Skeletal muscle tissue (tissue), 3 donors: ENCODE measurements at regions not wholly inside any gene's neighbourhood (a gene's known extent, or its start where the extent isn't known, plus 50 kb on each side); places are given as distances from the start of the nearest gene placed in this dataset.

Experiments
- H3K27ac ChIP-seq: one replicate; pipeline ENCODE4 v1.7.0; 2013; ENCODE audit warnings: mild to moderate bottlenecking, low read depth, low read length, inconsistent platforms
- H3K27me3 ChIP-seq, 3 donors: one replicate each; pipeline ENCODE4 v1.7.0; 2013; ENCODE audit warnings: low read length in 3 of 3; ENCODE audit not compliant: control insufficient read depth in 3 of 3, insufficient read depth in 3 of 3
- H3K36me3 ChIP-seq, 3 donors: one replicate each; pipeline ENCODE4 v1.7.0; 2013; ENCODE audit warnings: low read length in 3 of 3; ENCODE audit not compliant: control insufficient read depth in 3 of 3, insufficient read depth in 3 of 3
- H3K4me1 ChIP-seq, 3 donors: one replicate each; pipeline ENCODE4 v1.7.0; 2013; ENCODE audit warnings: low read length in 3 of 3, mild to moderate bottlenecking in 3 of 3; ENCODE audit not compliant: control insufficient read depth in 3 of 3, insufficient read depth in 3 of 3
- H3K4me3 ChIP-seq, 3 donors: one replicate each; pipeline ENCODE4 v1.7.0; 2013; ENCODE audit warnings: low read length in 3 of 3
- H3K9ac ChIP-seq, 3 donors: one replicate each; pipeline ENCODE4 v1.7.0; 2013; ENCODE audit warnings: low read length in 3 of 3, mild to moderate bottlenecking in 3 of 3, moderate library complexity in 2 of 3, low read depth in 1 of 3
- H3K9me3 ChIP-seq, 3 donors: one replicate each; pipeline ENCODE4 v1.7.0; 2013; ENCODE audit warnings: low read length in 3 of 3; ENCODE audit not compliant: control insufficient read depth in 3 of 3
- donor health status: Osteomylitis.

- Histone ChIP-seq H3K27ac (no peak overlapping the region), H3K36me3 (no peaks in the 10 kb centered on the region), H3K27me3 (no peaks in the 10 kb centered on the region), H3K4me3 (no peak overlapping the region), H3K9me3 (no peaks in the 10 kb centered on the region), H3K4me1 (no peaks in the 10 kb centered on the region), H3K9ac (no peak overlapping the region)
Measured at GRCh38 chr4:62970846-62971245, 1438.4 kb downstream of the TECRL start.

- Histone ChIP-seq H3K4me3 (no peak overlapping the region), H3K9ac (no peak overlapping the region), H3K9me3 (no peaks in the 10 kb centered on the region), H3K36me3 (no peaks in the 10 kb centered on the region), H3K27ac (no peak overlapping the region), H3K27me3 (no peaks in the 10 kb centered on the region), H3K4me1 (no peaks in the 10 kb centered on the region)
Measured at GRCh38 chr4:62960415-62960814, 1448.8 kb downstream of the TECRL start.

GRCh38 chr4:62953752-62954151, 1455.5 kb downstream of the TECRL start:
- Histone ChIP-seq H3K27ac (no peak overlapping the region), H3K4me1 (no peaks in the 10 kb centered on the region), H3K27me3 (no peaks in the 10 kb centered on the region), H3K4me3 (no peak overlapping the region), H3K36me3 (no peaks in the 10 kb centered on the region), H3K9ac (no peak overlapping the region), H3K9me3 (no peaks in the 10 kb centered on the region)

- H3K9ac ChIP-seq, result no peak overlapping the region
- no peaks in the 10 kb centered on the region for H3K36me3 ChIP-seq
- H3K27ac ChIP-seq, result no peak overlapping the region
- H3K9me3 ChIP-seq, result no peaks in the 10 kb centered on the region
- no peak overlapping the region for H3K4me3 ChIP-seq
- H3K4me1 ChIP-seq, result no peaks in the 10 kb centered on the region
- no peaks in the 10 kb centered on the region for H3K27me3 ChIP-seq
Measured at GRCh38 chr4:62952366-62952765, 1456.9 kb downstream of the TECRL start.

GRCh38 chr4:62948108-62948507, 1461.1 kb downstream of the TECRL start:
- H3K27ac ChIP-seq, result no peak overlapping the region
- H3K4me3 ChIP-seq, result no peak overlapping the region
- H3K9ac ChIP-seq, result no peak overlapping the region

GRCh38 chr4:62940229-62940628, 1469.0 kb downstream of the TECRL start:
- Histone ChIP-seq H3K4me1 (no peaks in the 10 kb centered on the region), H3K27ac (no peak overlapping the region), H3K4me3 (no peak overlapping the region), H3K9me3 (no peaks in the 10 kb centered on the region), H3K9ac (no peak overlapping the region), H3K36me3 (no peaks in the 10 kb centered on the region), H3K27me3 (no peaks in the 10 kb centered on the region)

More at GRCh38 chr4:62948108-62948507, 1461.1 kb downstream of the TECRL start:
- H3K36me3 ChIP-seq, result no peaks in the 10 kb centered on the region
- H3K4me1 ChIP-seq, result no peaks in the 10 kb centered on the region
- H3K9me3 ChIP-seq, result no peaks in the 10 kb centered on the region
- no peaks in the 10 kb centered on the region for H3K27me3 ChIP-seq

GRCh38 chr4:62930884-62931283, 1478.4 kb downstream of the TECRL start:
- H3K4me3 ChIP-seq, result no peak overlapping the region
- no peak overlapping the region for H3K9ac ChIP-seq
- no peaks in the 10 kb centered on the region for H3K9me3 ChIP-seq
- H3K36me3 ChIP-seq, result no peaks in the 10 kb centered on the region
- H3K4me1 ChIP-seq, result no peaks in the 10 kb centered on the region
- H3K27me3 ChIP-seq, result no peaks in the 10 kb centered on the region
- no peak overlapping the region for H3K27ac ChIP-seq

- Histone ChIP-seq H3K9me3 (no peaks in the 10 kb centered on the region), H3K36me3 (no peaks in the 10 kb centered on the region), H3K4me1 (no peaks in the 10 kb centered on the region), H3K27ac (no peak overlapping the region), H3K4me3 (no peak overlapping the region), H3K27me3 (no peaks in the 10 kb centered on the region), H3K9ac (no peak overlapping the region)
Measured at GRCh38 chr4:62928483-62928882, 1480.8 kb downstream of the TECRL start.

GRCh38 chr4:62927574-62927973, 1481.7 kb downstream of the TECRL start:
- no peak overlapping the region for H3K27ac ChIP-seq
- no peak overlapping the region for H3K9ac ChIP-seq
- H3K4me1 ChIP-seq, result no peaks in the 10 kb centered on the region
- H3K4me3 ChIP-seq, result no peak overlapping the region
- H3K36me3 ChIP-seq, result no peaks in the 10 kb centered on the region
- H3K27me3 ChIP-seq, result no peaks in the 10 kb centered on the region
- H3K9me3 ChIP-seq, result no peaks in the 10 kb centered on the region

GRCh38 chr4:62923783-62924182, 1485.5 kb downstream of the TECRL start:
- no peak overlapping the region for H3K4me3 ChIP-seq
- no peaks in the 10 kb centered on the region for H3K36me3 ChIP-seq
- H3K4me1 ChIP-seq, result no peaks in the 10 kb centered on the region
- no peaks in the 10 kb centered on the region for H3K9me3 ChIP-seq
- H3K9ac ChIP-seq, result no peak overlapping the region
- no peaks in the 10 kb centered on the region for H3K27me3 ChIP-seq
- no peak overlapping the region for H3K27ac ChIP-seq

GRCh38 chr4:62917649-62918048, 1491.6 kb downstream of the TECRL start:
- H3K36me3 ChIP-seq, result no peaks in the 10 kb centered on the region

More at GRCh38 chr4:62917649-62918048, 1491.6 kb downstream of the TECRL start:
- Histone ChIP-seq H3K4me1 (no peaks in the 10 kb centered on the region), H3K9ac (no peak overlapping the region), H3K9me3 (no peaks in the 10 kb centered on the region), H3K27ac (no peak overlapping the region), H3K27me3 (no peaks in the 10 kb centered on the region), H3K4me3 (no peak overlapping the region)
